CD14-positive monocyte (primary cell): ENCODE measurements at regions not wholly inside any gene's neighbourhood (a gene's known extent, or its start where the extent isn't known, plus 50 kb on each side); places are given as distances from the start of the nearest gene placed in this dataset.

Experiments
- DNase-seq, 3 donors: peaks; one replicate each; pipeline ENCODE4 v3.0.0-alpha.2; 2011 to 2022
- H2AFZ ChIP-seq: 2 replicates; pipeline ENCODE4 v1.6.0; 2012; ENCODE audit warnings: mild to moderate bottlenecking, low read depth, low read length, inconsistent platforms; ENCODE audit not compliant: insufficient read depth, poor library complexity, severe bottlenecking
- H3K27ac ChIP-seq, 2 donors: 1 replicate in 1 of 2; 2 replicates in 1 of 2; pipeline ENCODE4 v1.5.1; 2012 to 2013; ENCODE audit warnings: low read length in 2 of 2, control low read depth in 1 of 2, inconsistent platforms in 1 of 2, low read depth in 1 of 2, mild to moderate bottlenecking in 1 of 2
- H3K27me3 ChIP-seq, 2 donors: one replicate each; pipeline versions ENCODE4 v1.6.0 to v1.6.1; 2011 to 2013; ENCODE audit warnings: low read length in 2 of 2; ENCODE audit not compliant: control insufficient read depth in 2 of 2, insufficient read depth in 2 of 2
- H3K36me3 ChIP-seq, 2 donors: replicated peaks in 1 of 2; 1 replicate in 1 of 2; 2 replicates in 1 of 2; pipeline versions ENCODE4 v1.5.1 to v1.6.1; 2012 to 2013; ENCODE audit warnings: low read length in 2 of 2, control low read depth in 1 of 2, inconsistent platforms in 1 of 2, mild to moderate bottlenecking in 1 of 2; ENCODE audit not compliant: insufficient read depth in 2 of 2, control insufficient read depth in 1 of 2
- H3K4me1 ChIP-seq, 2 donors: 1 replicate in 1 of 2; 2 replicates in 1 of 2; pipeline versions ENCODE4 v1.5.1 to v1.6.1; 2012 to 2013; ENCODE audit warnings: low read length in 2 of 2, control low read depth in 1 of 2, inconsistent platforms in 1 of 2, mild to moderate bottlenecking in 1 of 2, moderate library complexity in 1 of 2; ENCODE audit not compliant: insufficient read depth in 2 of 2, control insufficient read depth in 1 of 2
- H3K4me2 ChIP-seq: replicated peaks from 2 replicates; pipeline ENCODE3; 2012; ENCODE audit warnings: low read length, moderate library complexity, mild to moderate bottlenecking; ENCODE audit not compliant: poor library complexity, severe bottlenecking; ENCODE audit errors: extremely low read depth
- H3K4me3 ChIP-seq, 3 experiments: fragments of 200-600 bp in 1 of 3; sonication (generic) in 1 of 3; replicated peaks in 1 of 3; 1 replicate in 2 of 3; 2 replicates in 1 of 3; pipeline ENCODE4 v1.5.1; 2011 to 2013; ENCODE audit warnings: low read length in 3 of 3, mild to moderate bottlenecking in 3 of 3, control low read depth in 2 of 3, low read depth in 2 of 3, inconsistent platforms in 1 of 3, moderate library complexity in 1 of 3
- H3K79me2 ChIP-seq: 2 replicates; pipeline ENCODE4 v1.6.0; 2012; ENCODE audit warnings: mild to moderate bottlenecking, control low read depth, inconsistent platforms, low read length, moderate library complexity; ENCODE audit not compliant: insufficient read depth
- H3K9ac ChIP-seq: 2 replicates; pipeline ENCODE4 v1.6.0; 2017; ENCODE audit warnings: low read length, mild to moderate bottlenecking; ENCODE audit not compliant: insufficient read depth, poor library complexity, severe bottlenecking
- H3K9me3 ChIP-seq, 2 donors: replicated peaks in 1 of 2; 1 replicate in 1 of 2; 2 replicates in 1 of 2; pipeline versions ENCODE4 v1.5.1 to v1.6.1; 2012 to 2013; ENCODE audit warnings: low read length in 2 of 2, control low read depth in 1 of 2; ENCODE audit not compliant: control insufficient read depth in 1 of 2, insufficient read depth in 1 of 2
- H4K20me1 ChIP-seq: 2 replicates; pipeline ENCODE4 v1.6.0; 2012; ENCODE audit warnings: mild to moderate bottlenecking, low read length, control low read depth, moderate library complexity; ENCODE audit not compliant: insufficient read depth
- H3K27ac Mint-ChIP-seq, 7 donors: one replicate each; pipeline ENCODE4 v1.8.0; 2020; ENCODE audit warnings: mild to moderate bottlenecking in 7 of 7, mixed read lengths in 7 of 7, moderate library complexity in 6 of 7, inconsistent platforms in 2 of 7
- H3K27me3 Mint-ChIP-seq, 3 donors: one replicate each; pipeline ENCODE4 v1.8.0; 2021 to 2022; ENCODE audit warnings: low read depth in 3 of 3, mild to moderate bottlenecking in 3 of 3, mixed read lengths in 3 of 3, moderate library complexity in 3 of 3, inconsistent platforms in 1 of 3
- H3K36me3 Mint-ChIP-seq, 2 donors: one replicate each; pipeline ENCODE4 v1.8.0; 2020; ENCODE audit warnings: mixed read lengths in 2 of 2, inconsistent platforms in 1 of 2, mild to moderate bottlenecking in 1 of 2
- H3K4me1 Mint-ChIP-seq: one replicate; pipeline ENCODE4 v1.8.0; 2020; ENCODE audit warnings: mild to moderate bottlenecking, mixed read lengths
- H3K4me3 Mint-ChIP-seq, 2 donors: one replicate each; pipeline ENCODE4 v1.8.0; 2020; ENCODE audit warnings: mild to moderate bottlenecking in 2 of 2, mixed read lengths in 2 of 2, moderate library complexity in 1 of 2
- H3K9me3 Mint-ChIP-seq, 7 donors: one replicate each; pipeline ENCODE4 v1.8.0; 2020 to 2022; ENCODE audit warnings: mixed read lengths in 7 of 7, mild to moderate bottlenecking in 6 of 7, moderate library complexity in 6 of 7, inconsistent platforms in 2 of 7
- WGBS: methylation state at CpG from one replicate; pipeline ENCODE4 v1.1.5; 2013; ENCODE audit warnings: missing lambda C conversion rate; ENCODE audit not compliant: insufficient coverage; 5-methylcytosine and 5-hydroxymethylcytosine counted together
- intact Hi-C, 2 donors: fragments of 100-400 bp; cut with micrococcal nuclease; formaldehyde crosslinking; loops; one replicate each; pipeline versions ENCODE4 v1.15.0 to v1.15.1; 2023
- TF ChIP-seq, protein P1 (sequence below): fragments of 200-600 bp; IDR thresholded peaks from one replicate; pipeline ENCODE4 v1.8.0; 2022; ENCODE audit warnings: antibody characterized with exemption, mild to moderate bottlenecking

DNA sequence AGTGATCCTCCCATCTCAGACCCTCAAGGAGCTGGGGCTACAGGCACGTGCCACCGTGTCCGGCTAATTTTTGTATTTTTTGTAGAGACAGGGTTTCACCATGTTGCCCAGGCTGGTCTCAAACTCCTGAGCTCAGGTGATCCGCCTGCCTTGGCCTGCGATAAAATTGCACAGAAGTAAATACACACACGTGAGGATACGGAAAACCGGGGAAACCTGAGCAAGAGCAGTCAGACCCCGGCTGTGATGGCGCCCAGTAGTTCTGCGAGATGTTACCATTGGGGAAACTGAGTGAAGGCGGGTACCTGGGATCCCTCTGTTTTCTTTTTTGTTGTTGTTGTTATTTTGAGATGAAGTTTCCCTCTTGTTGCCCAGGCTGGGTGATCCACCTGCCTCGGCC lies 114.9 kb downstream of the C9orf50 start:
- H2AFZ ChIP-seq: no peak overlapping the region
- H3K9me3 ChIP-seq: no peaks in the 10 kb centered on the region
- DNase-seq: no peak
- Mint-ChIP-seq H3K27ac (peak overlapping the region in 1 of 7 donors; percentile 57), H3K9me3 (peaks cover 0 to 6% (median 0%) of the 10 kb centered on the region in 7 donors), H3K27me3 (peaks cover 1 to 7% (median 3%) of the 10 kb centered on the region in 3 donors), H3K4me1 (peaks cover 18% of the 10 kb centered on the region), H3K4me3 (no peak overlapping the region), H3K36me3 (peaks cover 18 to 24% of the 10 kb centered on the region in 2 donors)
- H3K36me3 ChIP-seq: peaks cover 7 to 8% of the 10 kb centered on the region in 2 donors
- 96% methylated on average over 10 of the region's 13 CpGs for WGBS
- H3K4me3 ChIP-seq: no peak overlapping the region
- no peak overlapping the region for H3K27ac ChIP-seq
- TF ChIP-seq, protein P1, sequence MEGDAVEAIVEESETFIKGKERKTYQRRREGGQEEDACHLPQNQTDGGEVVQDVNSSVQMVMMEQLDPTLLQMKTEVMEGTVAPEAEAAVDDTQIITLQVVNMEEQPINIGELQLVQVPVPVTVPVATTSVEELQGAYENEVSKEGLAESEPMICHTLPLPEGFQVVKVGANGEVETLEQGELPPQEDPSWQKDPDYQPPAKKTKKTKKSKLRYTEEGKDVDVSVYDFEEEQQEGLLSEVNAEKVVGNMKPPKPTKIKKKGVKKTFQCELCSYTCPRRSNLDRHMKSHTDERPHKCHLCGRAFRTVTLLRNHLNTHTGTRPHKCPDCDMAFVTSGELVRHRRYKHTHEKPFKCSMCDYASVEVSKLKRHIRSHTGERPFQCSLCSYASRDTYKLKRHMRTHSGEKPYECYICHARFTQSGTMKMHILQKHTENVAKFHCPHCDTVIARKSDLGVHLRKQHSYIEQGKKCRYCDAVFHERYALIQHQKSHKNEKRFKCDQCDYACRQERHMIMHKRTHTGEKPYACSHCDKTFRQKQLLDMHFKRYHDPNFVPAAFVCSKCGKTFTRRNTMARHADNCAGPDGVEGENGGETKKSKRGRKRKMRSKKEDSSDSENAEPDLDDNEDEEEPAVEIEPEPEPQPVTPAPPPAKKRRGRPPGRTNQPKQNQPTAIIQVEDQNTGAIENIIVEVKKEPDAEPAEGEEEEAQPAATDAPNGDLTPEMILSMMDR: no peak
- no peaks in the 10 kb centered on the region for H3K27me3 ChIP-seq
- H3K4me1 ChIP-seq: peaks cover 0 to 14% of the 10 kb centered on the region in 2 donors
- peaks cover 2% of the 10 kb centered on the region for H4K20me1 ChIP-seq
- intact Hi-C loops: loop anchor here (10.0 kb wide), 2 partner anchors 59 to 61 kb away; no protein-coding TSS in a partner anchor
- H3K4me2 ChIP-seq: no peak overlapping the region
- no peaks in the 10 kb centered on the region for H3K79me2 ChIP-seq
- no peak overlapping the region for H3K9ac ChIP-seq

DNA sequence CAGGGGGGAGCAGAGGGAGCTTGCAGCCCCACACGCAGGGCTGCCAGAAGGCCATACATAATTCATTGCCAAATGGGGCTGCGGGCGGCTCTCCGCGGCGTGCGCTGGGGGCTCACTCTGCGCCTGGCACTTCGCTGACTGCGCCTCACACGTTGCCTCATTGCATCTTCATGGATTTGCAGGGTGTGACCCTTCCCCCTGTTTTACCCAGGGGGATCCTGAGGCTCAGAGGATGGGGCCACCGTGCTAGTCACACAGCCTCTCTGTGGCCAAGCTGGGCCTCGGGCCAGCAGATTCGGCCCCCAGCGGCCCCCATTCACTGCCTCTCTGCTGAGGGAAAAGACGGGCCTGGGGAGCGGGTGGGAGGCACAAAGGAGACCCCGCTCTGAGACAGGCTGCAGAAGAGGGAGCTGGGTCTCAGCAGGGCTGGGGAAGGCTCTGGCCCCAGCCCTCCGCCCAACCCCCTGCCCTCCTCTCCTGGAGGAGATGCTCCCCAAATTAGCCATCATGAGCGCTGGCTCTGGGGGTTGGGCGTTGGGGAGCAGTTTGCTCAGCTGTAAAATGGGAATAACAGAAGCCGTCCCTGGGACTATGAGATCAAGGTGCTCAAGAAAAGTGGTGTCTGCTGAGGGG lies 115.5 kb downstream of the C9orf50 start:
- Mint-ChIP-seq H3K36me3 (peaks cover 22 to 27% of the 10 kb centered on the region in 2 donors), H3K27ac (peak overlapping the region in 1 of 7 donors; percentile 57), H3K9me3 (peaks cover 0 to 5% (median 0%) of the 10 kb centered on the region in 7 donors), H3K4me3 (no peak overlapping the region), H3K4me1 (peaks cover 18% of the 10 kb centered on the region), H3K27me3 (peaks cover 3 to 7% (median 5%) of the 10 kb centered on the region in 3 donors)
- no peak overlapping the region for H3K9ac ChIP-seq
- no peak overlapping the region for H3K4me3 ChIP-seq
- H3K79me2 ChIP-seq: no peaks in the 10 kb centered on the region
- DNase-seq: no peak
- H4K20me1 ChIP-seq: peaks cover 9% of the 10 kb centered on the region
- WGBS: 96% methylated on average over 18 of the region's 22 CpGs
- peaks cover 7 to 8% of the 10 kb centered on the region in 2 donors for H3K36me3 ChIP-seq
- no peaks in the 10 kb centered on the region for H3K27me3 ChIP-seq
- intact Hi-C loops: loop anchor here (10.0 kb wide), 2 partner anchors 59 to 61 kb away; no protein-coding TSS in a partner anchor
- no peak overlapping the region for H3K27ac ChIP-seq
- TF ChIP-seq, protein P1: no peak
- H2AFZ ChIP-seq: no peak overlapping the region
- H3K4me2 ChIP-seq: no peak overlapping the region
- no peaks in the 10 kb centered on the region for H3K9me3 ChIP-seq
- H3K4me1 ChIP-seq: peaks cover 0 to 14% of the 10 kb centered on the region in 2 donors
